Putamen (tissue), 1 donor: ENCODE measurements at regions not wholly inside any gene's neighbourhood (a gene's known extent, or its start where the extent isn't known, plus 50 kb on each side); places are given as distances from the start of the nearest gene placed in this dataset.
"Not testable (repeated sequence)": the region's sequence is repeated elsewhere in the genome, so short reads cannot be mapped to it uniquely, and the experiment has no call there.

ENCODE experiments used
- DNase-seq: peaks from one replicate; pipeline ENCODE4 v3.0.0-alpha.2; 2016; ENCODE audit warnings: low spot score

DNA sequence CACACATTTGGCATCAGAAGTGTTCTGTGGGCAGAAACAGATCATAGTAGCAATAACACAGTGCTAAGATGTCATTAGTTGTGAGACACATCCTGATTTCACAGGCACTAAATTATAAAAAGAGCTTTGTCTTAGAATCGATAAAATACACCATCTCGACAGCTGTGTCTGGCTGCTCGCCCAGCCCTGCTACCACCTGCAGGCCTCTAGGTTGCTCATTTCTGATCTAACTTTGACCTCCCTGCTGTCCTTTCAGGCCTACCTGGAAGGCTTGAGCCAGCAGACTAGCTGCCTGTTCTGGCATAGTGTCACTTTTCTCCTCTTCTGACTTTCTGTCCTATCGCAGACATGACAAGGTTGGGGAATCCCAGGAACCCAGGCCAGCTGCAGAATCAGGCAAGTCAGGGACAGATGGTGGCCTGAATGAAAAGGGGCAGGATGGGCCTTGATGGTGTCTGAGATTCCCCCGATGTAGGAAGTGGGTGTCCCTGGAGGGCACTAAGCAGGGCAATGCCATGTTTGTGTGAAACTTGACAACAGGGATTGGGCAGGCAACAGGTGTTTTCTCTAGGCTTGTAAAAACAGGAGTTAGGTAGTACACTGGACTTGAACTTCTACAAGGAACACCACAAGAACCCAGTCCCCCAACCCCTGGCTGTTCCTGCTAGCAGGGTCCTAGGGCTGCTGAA, 66.6 kb upstream of the RHOU start:
- DNase-seq, result no peak

DNA sequence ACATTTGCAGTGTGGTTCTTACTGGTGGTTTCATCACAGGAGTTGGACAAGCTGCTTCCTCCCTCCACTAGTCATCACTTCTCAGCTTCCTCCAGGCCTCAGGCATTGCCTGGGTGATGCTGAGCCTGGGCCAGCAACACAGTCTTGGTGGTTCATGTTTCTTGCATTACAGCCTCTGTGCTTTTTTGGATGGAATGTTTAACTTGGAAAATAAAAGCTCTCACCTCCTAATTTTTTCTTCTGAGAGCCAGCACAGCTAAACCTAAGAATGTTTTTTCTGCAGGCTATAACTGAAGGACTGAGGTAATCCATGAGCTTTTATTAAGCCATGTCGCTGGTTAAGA, 66.1 kb upstream of the RHOU start:
- no peak for DNase-seq

DNA sequence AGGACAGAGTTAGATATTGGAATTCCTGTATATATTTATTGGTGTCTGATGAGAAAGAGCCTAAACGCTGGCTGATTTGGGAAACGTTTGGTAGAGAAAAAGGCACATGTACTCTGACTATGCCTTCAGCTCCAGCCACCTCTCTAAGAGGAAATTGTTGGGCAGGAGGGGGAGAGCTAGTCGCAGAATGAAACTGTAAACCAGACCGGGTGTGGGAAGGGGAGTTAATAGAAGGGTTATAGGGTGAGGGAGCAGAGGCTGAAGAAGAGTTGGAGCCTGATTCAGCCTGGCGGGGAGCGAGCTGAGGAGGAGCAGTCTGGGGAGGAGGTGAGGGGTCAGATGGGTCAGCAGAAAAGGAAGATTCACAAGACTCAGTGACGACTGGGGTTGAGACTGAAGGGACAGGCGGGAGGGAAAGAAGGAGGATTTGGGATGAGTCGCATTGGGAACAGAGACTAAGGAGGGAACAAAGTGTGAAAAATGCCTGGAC, 54.2 kb upstream of the RHOU start:
- not testable (repeated sequence) for DNase-seq

- no peak for DNase-seq
Measured at GRCh38 chr1:228683428-228683827, 51.9 kb upstream of the RHOU start.

DNA sequence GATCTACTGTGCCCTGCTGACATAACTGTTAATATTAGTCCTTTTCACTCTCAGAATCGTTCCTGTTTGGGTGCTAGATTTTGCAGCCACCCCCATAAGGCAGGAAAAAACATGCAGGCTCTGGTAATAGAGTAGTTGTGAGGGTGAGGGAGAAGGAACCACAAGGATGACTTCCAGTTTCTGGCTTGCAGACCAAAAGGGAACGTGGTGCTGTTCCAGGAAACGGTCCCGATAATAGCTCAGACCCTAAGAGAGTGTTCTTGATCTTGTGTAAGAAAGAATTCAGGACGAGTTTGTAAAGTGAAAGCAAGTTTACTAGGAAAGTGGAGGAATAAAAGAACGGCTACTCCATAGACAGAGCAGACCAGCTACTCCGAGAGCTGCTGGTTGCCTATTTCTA, 50.7 kb upstream of the RHOU start:
- DNase-seq, result no peak

- DNase-seq, result no peak
Measured at GRCh38 chr1:228685081-228685660, 50.1 kb upstream of the RHOU start.
